ENCODE measurements at regions not wholly inside any gene's neighbourhood (a gene's known extent, or its start where the extent isn't known, plus 50 kb on each side); places are given as distances from the start of the nearest gene placed in this dataset.

DNA sequence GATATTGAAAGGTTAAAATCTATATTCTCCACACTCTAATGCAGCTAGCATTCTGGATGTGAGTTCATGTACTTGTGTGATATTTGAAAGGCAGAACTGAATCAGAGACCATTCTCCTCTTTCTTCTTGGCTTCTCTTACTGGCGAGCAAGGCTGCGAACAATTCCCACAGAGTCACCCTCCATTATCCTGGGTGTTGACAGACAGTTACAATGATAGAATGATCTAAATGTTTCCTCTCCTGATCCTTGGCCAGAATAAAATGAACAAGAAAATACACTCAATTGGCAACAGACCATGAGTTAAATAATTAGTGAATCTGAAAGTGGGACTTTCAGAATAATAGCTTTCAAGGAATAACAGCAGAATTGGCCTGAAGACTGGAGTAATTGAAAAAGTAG lies 342.8 kb downstream of the RAPGEF2 start:
- DNase-seq = no peak

DNA sequence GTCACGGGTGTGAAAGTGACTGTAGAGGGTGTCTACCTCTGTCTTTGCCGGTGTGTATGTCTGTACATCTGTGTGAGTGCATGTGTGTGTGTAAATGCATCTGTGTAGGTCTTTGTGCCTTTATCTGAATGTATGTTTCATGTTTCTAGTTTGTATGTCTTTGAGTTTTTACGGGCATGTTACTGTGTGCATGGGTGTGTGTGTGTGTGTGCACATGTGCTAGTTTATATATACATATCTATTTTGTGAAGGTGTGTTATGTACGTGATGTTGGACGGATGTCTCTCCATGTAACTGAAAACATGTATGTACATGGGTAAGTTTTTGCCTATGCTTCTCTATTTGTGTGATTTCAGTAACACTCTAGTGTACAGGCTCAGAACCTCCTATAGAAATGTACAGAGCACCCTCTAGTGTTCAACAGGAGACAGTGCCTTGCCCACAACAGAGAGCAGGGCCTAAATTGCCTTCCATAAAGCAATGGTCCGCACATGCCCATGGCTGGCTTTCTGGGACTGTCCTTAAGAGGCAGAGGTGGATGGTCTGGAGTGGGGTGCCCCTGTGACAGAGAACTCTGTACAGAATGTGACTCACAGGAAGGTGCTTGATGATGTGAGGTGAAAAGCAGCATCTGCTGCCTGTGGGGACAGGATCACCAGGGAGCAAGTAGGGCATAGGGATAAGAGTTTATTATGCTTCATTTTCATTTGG lies 343.5 kb downstream of the RAPGEF2 start:
- peak; percentile 33 for DNase-seq

DNA sequence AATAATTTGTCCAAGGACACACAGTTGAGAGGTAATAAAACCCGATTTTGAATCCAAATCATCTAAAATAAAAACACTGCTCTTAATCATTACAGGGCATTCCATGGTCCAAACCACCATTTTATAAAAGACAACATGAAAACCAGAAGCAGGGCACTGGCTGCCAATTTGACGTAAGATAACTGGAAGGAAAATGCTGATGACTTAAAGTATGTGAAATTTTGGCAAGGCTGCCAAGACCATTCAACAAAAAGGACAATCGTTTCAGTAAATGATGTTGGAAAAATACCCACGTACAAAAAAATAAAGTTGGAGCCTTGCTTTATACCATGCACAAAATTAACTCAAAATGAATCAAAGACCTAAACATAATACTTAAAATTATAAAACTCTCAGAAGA lies 344.4 kb downstream of the RAPGEF2 start:
- DNase-seq = no peak

DNA sequence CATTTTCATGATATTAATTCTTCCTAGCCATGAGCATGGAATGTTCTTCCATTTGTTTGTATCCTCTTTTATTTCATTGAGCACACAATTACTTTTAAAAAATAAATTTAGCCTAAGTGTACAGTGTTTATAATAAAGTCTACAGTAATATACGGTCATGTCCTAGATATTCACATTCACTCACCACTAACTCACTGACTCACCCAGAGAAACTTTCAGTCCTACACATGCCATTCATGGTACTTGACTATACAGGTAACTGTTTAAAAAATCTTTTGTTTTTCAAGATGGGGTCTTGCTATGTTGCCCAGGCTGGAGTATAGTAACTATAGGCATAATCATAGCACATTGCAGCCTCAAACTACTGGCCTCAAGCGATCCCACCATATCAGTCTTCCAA lies 348.1 kb downstream of the RAPGEF2 start:
- DNase-seq = no peak

DNA sequence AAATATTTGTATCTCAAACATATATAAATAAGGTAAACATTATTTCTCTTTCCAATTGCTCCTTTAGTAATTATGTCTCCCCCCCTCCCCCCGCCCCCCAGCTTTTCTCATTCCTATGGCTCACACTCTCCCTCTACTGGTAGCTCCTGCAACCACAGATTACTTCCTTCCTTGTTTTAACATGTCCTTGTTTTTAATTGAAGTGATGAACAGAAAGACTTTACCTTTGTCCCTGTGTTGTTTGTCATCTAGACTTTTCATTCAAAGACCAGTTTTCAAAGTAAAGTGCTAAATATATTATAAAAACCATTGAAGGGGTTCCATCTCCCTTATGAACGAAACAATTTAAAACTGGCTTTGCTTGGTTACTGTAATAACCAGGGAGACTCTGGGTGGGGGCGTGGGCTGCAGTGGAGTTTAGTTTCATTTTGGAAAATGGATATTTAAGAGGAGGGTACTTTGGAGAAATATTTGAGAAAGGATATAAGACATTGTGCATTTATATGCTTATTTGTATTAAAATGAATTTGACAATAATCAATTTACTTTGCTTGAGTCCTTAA lies 352.9 kb downstream of the RAPGEF2 start:
- DNase-seq = no peak

DNA sequence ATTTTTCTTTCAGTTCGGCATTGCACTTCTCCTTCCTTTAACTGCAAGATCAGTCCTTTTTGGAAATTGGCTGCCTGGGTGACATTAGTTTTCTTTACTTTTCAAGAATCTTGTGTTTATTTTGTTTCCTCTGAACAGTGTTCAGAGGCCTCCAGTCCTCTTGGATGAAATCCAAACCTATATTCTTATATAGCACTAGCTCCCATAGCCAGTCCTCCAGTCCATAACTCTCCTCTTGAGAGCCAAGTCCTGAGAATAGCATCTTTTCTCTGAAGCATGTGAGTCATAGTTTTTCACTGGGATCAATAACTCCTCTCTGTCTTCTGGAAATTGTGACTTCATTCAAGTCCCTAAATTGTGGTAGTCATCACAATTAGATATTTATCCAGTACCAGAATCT lies 357.5 kb downstream of the RAPGEF2 start:
- no peak for DNase-seq

DNA sequence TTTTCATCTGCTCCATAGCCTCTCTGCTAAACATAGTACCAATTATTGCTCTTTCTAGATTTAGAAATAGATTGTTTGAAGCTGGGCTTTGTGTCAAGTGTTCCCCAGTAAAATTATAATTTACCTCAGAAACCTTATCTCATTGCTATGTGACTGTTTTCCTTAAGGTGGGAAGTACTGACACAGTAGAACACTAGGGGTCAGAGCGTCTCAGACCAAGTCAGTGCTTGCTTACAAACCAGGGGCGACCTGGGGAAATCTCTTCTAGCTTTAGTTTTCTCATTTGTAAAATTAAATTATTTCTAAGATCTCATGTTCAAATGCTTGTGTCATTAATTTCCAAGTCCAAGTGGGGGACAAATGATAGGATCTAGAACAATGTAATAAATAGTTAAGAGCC lies 360.4 kb downstream of the RAPGEF2 start:
- no peak for DNase-seq

DNA sequence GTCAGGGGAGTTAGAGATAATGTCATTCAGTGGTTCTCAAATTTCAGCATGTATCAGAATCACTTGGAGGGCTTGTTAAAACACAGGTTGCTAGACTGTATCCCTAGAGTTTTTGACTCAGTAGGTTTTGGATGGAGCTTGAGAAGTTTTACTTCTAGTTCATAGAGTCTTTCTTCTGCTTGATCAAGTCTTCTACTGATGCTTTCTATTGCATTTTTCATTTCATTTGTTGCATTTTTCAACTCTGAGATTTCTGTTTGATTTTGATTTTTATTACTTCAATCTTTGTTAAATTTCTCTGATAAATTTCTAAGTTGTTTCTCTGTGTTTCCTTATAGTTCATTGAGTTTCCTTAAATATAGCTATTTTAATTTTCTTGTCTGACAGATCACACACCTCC lies 361.4 kb downstream of the RAPGEF2 start:
- DNase-seq = no peak

DNA sequence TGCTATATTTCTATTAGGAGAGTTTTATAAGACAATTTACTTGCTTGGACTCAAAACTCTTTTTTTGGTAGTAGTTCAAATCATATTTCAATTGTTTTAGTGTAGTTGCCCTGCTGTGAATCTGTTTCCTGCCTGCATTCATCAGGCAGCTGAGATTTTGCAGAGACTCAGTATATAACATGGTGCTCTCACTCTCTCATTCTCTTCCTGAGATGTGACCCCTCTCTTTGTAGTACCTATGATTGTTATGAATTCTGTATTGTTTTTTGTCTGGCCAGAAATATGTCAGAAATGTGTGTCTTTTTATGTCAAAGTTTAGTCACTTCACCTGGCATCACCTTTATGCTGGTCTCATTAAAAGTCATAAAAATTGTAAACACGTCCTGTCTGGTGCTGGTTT lies 374.0 kb downstream of the RAPGEF2 start:
- no peak for DNase-seq

DNA sequence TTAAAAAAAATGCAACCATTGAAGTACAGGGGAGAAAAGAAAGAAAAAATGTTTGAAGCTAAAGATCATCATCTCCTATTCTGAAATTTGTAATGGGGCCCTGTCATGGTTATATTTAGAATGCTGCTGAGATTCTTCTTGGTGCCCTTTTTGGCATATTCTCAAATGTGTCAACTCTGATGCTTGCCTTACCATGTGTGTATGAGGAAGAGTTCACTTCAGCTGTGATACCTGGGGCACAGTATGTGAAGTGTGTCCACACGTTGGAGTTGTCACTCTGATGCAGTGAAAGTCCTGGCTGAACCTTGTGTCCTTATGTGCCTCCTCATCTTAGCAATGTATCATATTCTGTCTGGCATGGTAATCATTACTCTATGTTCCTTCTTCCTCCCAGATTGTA lies 377.9 kb downstream of the RAPGEF2 start:
- DNase-seq = no peak

DNA sequence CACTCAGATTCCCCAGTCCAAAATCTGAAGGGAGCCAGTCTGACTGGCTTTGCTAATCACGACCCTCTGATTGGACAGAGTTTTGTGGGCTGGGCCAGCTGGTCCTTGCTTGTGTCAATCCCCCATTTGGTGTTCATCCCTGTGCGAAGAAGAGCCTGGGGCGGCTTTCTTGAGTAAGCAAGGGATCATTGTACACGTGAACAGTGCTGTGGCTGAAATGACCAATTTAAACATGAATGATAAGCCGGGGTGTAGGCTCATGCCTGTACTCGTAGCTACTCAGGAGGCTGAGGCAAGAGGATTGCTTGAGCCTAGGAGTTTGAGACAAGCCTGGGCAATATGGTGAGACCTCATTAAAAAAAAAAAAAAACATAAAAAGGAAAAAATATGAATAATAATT lies 379.1 kb downstream of the RAPGEF2 start:
- no peak for DNase-seq

DNA sequence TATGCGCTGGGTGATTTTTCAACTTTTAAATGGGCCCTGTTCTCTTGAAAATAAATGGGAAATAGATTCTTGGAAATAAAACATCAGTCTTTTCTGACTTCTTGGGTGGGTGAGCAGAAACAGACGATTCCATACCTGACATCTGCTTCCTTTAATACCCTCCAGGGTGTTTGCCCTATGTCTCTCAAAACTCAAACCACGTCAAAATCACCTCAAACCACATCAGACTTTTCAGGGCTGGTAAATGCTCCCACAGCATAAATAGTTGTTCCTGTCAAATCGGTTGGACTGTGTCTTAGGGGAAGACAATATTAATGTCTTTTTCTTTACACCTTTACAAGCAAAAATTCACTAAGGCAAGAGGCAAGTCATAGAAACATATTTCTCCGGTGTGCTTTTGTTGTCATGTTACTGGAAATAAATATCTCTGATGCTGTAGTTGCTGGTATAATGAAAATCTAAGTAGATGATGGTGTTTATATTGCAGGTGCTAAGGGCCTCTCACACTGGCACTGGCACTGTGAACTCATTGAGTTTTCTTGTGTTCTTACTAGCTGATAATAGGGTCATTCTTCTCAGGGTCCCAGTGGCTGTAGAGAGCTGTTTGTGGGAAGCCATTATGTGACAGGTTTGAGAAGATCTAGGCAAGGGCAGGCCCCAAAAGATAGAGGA lies 380.4 kb downstream of the RAPGEF2 start:
- DNase-seq = no peak

DNA sequence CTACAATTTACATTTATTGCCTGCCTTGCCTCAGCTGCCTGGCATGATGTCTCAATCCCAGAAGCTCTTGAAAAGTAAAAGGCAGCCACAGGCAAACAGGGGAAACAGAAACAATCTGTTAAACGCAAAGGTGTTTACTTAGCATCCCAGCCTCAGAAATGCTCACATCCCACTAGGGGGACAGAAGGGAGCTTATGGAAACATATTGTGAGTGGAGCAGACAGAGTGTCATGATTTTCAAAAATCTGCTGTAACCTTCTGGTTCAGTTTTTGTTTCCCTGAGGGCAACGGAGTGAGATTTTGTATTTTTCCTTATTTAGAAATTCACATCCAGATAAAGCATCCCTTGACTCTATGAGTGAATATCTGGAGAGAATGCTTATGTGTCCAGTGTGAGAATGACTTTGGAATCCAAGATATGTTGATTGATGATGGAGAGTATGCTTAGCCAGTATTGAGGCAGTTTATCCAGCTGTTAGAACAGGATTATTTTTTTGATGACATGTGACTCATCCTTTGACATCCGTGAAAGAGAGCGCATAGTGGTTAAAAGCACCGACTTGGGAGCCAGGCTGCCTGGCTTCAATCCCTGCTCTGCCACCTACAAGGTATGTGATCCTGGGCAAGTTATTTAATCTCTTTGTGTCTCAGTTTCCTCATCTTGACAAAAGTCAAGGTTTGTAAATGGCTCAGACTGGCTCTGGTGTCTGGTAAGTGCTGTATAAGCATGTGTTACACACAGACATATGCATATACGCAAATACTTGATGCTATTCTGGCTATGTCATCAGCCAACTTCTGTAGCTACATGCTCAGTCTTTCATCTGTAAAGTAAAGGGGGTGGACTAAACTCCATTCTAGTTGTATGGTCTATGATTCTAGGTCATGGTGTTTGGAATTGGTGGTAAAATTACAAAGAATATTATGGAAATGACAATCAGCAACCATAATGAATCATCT lies 381.2 kb downstream of the RAPGEF2 start:
- no peak for DNase-seq

DNA sequence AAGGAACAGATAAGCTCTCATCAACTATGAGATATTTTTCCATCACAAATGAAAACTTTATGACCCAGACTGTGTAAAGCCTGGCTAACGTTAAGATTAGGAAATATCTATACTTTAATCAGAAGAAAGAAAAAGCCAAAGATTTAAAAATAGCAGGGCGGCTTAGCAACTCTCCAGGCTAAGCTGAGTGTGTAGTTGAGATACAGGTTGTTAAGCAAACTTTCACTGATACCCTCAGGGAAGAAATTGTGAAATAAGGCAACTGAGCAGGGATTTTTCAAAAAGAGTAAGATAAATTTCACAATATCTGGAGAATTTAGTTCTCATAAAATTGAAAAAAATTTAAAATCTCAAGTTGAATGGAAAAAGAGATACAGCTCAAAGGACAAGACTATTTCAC lies 382.0 kb downstream of the RAPGEF2 start:
- no peak for DNase-seq

DNA sequence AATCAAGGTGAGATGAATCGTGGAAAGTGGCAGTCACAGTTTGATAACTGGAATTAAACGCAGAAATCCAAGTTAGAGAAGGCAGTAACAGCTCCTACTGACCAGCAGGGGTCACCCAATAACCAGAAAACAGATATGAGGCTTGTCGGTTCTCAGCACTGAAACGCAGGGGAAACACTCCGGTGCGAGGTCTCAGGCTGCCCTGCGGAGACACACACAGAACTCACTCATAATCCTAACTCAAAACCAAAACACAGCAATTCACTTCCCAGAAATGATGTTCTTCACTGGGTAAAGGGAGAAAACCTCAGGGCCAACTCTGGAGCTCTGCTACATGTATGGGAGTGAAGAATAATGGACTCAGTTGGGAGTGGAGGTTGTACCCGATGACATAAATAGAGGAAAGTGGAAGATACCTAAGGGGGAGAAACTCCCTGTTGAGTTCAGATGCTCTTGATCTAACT lies 384.4 kb downstream of the RAPGEF2 start:
- peak; percentile 17 for DNase-seq

DNA sequence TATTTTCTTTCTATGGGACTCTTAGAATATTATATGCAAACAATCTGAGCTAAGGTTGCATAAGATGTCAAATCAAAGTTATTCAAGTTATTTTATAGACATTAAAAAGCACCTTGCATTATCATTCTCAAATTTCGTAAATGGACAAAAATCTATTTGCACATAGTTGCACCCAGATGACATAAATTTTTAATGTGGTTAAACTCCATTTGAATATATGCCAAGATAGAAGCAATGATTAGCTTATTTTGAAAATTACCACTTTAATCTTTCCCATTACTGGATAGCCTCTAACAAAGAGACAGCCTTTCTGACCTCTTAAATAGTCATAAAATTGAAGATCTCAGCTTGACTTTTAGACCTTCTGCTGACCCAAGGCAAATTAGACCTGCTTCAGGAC lies 386.8 kb downstream of the RAPGEF2 start:
- DNase-seq = no peak

DNA sequence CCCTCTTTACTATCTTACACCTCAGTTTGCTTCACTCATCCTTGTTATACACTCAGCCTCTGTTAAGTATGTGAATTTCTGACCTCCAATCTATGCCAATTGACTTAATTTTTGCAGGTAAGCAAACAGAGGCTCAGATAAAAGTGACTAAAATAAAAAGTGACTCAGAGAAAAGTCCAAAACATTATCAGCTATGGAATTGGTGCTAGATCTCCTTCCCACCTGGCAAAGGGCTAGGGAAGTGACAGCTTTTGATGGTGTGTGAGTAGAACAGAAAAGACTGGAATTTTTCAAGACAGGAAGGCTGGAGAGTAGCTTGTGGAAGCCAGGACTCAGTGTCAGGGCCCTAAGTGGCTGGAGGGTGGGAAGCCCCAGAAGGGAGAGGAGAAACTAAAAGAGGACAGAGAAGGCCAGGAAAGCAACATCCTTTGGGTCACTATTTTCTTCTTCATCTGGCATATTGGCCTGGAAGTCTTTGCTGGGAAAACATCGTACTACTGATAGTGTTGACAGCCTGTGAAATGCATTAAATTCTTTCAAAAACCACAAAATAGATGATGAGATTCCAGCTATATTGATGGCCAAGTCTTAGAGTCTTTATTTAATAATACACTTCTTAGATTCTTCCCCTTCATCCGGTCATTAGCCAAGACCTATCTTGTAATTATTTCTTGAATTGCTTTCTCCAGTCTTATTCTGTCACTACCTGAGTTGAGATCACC lies 392.8 kb downstream of the RAPGEF2 start:
- DNase-seq = no peak

DNA sequence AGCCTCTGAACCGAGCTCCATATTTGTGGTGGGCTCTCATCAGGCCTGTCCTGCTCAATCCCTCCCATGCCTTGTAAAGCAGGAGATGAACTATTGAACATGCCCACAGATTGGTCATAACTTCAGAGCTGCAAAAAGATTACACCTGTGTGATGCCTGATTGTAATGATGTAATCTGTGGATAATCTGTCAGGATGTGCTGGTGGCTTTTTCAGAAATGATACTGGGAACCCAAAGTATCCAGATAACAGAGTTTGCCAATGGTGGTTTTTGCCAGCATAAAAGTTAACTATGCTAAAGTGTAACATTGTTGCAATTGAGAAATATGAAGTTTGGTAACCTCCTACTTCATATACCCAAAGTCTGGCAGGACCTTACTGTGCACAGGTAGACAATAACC lies 393.4 kb downstream of the RAPGEF2 start:
- no peak for DNase-seq

DNA sequence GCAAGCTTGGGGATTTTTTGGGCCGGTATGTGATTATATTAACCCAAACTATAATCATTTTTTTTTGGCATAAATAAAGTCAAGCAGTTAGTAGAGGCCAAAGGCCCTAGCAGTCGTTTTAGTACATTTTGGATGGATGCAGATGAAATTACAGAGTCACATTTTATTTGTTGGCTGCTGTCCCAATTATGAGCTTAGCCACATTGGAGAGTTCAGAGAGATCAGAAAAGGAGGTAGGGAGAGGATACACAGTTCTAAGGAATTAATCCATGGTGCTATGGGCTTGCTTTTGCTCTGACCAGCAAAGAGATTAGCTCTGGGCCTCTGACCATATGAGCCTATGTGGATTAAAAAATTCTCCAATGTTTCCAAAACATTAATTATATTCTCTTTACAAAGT lies 395.1 kb downstream of the RAPGEF2 start:
- no peak for DNase-seq

DNA sequence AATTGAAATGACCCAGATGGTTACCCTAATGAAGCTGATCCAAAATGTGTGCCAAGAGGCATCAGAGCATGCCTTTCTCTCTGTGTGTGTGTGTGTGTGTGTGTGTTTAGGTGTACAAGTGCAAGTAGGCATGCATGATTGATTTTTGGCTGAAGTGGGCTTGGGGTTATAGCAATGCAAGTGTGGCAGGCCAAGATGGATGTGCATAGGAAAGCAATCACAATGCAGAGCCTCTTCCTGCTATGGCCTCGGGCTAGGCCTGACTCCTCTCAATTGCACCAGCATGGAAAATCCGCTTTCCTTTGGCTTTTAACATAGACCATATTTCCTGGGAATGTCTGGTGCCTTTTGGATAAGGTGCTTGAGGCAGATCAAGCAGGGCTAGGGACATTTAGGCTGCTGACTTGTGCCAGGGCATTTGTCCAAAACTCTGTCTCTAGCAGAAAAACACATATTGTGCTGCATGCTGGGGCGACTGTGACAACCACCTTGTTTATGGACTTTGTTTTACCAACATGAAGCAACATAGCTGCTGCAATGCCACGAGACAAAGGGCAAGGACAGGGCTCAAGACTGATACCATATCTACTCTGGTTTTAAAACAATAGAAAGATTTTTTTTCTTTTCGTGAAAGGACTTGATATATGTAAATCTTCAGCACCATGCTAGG lies 395.7 kb downstream of the RAPGEF2 start:
- no peak for DNase-seq

DNA sequence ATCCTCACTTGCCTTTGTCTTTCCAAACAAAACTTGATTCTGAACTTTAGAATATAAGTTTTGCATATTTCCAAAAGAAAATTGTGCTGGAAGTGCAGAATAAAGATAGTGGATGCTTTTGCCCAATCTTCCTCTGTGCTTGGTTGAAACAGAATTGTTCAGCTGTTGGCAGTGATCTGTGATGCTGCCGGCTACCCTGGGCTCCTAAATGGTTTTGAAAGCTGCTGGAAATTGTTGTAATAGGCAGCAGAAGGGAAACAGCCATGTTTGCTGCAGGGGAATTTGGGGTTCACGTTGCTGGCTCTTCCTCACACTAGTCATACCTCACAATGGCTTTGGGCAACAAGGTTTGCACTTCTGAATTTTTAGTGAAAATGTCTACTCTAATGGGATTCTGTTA lies 398.0 kb downstream of the RAPGEF2 start:
- DNase-seq = no peak
